LNCaP clone FGC (cell line): ENCODE measurements at regions not wholly inside any gene's neighbourhood (a gene's known extent, or its start where the extent isn't known, plus 50 kb on each side); places are given as distances from the start of the nearest gene placed in this dataset.

Experiments used
- DNase-seq: peaks from one replicate; pipeline ENCODE4 v3.0.0-alpha.2; 2011; ENCODE audit warnings: low read depth
- H3K4me3 ChIP-seq: 2 replicates; pipeline ENCODE4 v1.5.1; 2011; ENCODE audit warnings: mild to moderate bottlenecking, low read depth, low read length, control low read depth
- TF ChIP-seq, protein P1 (sequence below): IDR thresholded peaks from 2 replicates; pipeline ENCODE4 v1.5.1; 2012; ENCODE audit warnings: mild to moderate bottlenecking; ENCODE audit not compliant: control insufficient read depth, insufficient read depth; ENCODE audit errors: extremely low read depth

DNA sequence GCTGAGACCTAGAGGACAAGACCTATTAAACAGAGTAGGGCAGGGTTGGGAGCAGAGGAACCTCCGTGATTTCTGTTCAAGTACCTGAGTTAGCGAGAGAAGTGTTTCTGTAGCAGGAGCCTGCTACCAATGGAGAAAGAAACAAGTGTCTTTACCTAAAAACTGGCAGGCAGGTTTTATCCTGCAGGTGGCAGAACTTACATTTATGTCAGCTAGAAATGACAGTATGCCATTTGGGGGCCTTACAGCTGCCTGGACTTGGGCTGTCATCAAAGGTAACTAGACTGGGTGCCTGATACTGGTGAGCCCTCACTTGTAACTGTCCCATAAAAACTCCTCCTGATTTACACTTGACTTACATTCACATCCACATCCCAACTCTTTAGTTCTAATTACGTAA, 185.3 kb upstream of the MIR17HG start:
- TF ChIP-seq, protein P1, sequence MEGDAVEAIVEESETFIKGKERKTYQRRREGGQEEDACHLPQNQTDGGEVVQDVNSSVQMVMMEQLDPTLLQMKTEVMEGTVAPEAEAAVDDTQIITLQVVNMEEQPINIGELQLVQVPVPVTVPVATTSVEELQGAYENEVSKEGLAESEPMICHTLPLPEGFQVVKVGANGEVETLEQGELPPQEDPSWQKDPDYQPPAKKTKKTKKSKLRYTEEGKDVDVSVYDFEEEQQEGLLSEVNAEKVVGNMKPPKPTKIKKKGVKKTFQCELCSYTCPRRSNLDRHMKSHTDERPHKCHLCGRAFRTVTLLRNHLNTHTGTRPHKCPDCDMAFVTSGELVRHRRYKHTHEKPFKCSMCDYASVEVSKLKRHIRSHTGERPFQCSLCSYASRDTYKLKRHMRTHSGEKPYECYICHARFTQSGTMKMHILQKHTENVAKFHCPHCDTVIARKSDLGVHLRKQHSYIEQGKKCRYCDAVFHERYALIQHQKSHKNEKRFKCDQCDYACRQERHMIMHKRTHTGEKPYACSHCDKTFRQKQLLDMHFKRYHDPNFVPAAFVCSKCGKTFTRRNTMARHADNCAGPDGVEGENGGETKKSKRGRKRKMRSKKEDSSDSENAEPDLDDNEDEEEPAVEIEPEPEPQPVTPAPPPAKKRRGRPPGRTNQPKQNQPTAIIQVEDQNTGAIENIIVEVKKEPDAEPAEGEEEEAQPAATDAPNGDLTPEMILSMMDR, result no peak
- H3K4me3 ChIP-seq, result no peak overlapping the region
- DNase-seq, result no peak

DNA sequence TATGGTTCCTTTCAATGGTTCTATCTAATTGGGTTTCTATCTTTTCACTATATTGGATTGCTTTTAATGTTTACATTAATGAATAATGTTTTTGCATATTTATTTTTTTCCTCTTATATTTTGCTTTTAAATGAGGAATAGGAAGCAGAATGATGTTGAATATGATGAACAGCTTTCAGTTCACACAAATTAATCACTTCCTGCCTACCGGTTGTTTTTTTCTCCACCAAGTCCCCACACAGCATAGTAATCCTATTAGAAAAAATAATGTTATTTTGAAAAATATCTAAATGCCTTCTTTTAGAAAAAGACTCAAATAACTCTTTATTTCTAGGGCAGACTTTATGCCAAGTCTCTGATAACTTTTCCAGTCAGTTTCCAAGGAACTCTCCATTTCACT, 184.9 kb upstream of the MIR17HG start:
- no peak overlapping the region for H3K4me3 ChIP-seq
- TF ChIP-seq, protein P1, result no peak
- no peak for DNase-seq

DNA sequence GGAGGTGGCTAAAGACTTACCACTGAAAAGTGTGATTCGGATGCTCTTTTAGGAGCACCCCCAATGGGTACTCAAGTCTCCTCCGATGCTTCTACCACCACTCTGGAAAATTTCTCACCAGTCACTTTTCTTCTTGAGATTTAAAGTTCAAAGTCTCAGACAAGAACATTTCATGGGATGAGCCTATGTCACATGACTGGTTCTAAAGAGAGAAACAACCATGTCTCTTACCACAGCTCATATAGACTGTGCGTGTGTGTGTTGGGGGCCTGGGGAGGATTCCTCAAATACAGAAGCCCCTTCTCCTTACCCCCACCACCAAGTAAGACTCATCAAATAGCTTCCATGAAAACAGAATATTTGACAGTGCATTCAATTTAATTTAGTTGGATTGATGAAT, 181.7 kb upstream of the MIR17HG start:
- H3K4me3 ChIP-seq, result no peak overlapping the region
- no peak for DNase-seq
- TF ChIP-seq, protein P1, result no peak

DNA sequence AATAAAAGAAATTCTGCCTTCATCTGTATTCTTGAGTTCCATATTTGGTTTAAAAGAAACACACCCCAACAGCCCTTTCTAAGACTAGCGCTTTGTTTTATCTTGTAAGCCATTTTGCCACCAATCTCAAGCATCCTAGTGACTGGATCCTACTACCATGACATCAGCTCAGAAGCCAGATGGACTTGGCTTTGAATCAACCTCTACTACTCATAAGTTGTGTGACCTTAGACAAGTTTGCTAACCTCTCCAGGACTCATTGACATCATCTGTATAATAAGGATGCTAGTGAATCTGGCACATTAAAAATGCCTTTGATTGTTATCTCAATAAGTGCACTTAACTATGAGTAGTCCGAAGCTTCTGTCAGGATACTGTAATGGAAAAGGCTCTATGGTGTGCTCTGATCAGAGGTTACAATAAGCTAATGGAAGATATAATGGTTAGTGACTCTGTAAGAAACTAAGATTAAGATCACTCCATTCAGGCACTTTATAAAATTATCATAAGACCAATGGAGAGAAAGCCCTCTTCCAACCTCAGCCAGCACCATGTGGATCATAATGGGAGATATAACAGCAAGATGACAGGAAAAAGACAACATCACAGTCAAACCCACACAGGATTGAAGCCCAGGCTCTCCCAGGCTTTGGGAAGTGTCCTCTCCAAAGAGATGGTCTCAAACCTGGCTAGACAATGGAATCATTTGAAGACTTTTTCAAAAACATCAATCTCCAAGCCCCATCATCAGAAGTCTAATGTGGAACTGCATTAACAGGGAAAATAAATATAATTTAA, 180.6 kb upstream of the MIR17HG start:
- no peak for DNase-seq
- no peak overlapping the region for H3K4me3 ChIP-seq
- TF ChIP-seq, protein P1, result no peak

DNA sequence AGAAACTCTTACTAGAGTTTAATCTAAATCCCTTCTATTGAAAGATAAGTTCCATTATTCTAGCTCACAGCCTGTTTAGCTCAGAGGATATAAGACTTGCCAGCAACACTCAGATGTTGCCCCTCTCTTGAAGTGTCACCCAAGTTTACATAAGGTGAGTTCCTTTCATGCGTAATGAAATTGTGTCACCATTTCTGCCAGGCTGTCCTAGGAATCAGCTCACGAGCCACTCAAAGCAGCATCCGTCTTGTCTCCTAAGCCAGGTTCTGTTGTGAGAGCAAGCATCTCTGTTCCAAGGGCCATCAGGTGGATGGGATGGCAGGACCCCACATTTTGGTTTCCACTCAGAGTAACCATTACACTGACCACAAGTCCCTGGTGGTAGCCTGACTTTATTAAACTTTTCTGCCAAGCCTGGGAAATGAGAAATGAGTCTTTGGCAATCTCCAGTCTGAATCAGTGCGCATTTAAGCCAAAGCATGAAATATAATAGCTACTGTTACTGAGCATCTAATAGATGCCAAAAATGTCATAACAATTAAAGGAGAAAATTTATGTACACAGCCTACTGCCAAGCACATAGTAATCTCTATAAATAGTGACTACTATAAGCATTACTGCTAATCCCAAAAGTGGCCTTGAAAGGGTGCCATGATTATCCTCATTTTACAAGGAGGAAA, 179.6 kb upstream of the MIR17HG start:
- TF ChIP-seq, protein P1, result no peak
- H3K4me3 ChIP-seq, result no peak overlapping the region

DNA sequence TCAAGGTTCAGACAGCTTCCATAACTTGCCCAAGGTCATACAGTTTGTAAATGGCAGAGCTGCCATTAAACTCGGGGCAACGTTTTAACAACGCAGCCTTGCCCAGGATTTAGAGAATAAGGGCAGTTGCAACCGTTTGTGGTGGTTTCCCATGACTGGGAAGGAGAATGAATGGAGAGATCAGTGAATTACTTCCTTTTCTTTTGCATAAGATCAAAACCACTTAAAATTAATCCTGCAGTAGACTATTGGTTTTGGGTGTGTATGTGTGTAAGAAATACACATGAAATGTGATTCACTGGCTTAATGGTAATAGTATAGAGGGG, 179.1 kb upstream of the MIR17HG start:
- H3K4me3 ChIP-seq, result no peak overlapping the region
- DNase-seq, result no peak
- TF ChIP-seq, protein P1, result no peak

More for the DNA sequence above, 179.6 kb upstream of the MIR17HG start:
- DNase-seq, result peak; percentile 67
